H54 (cell line): ENCODE measurements at regions not wholly inside any gene's neighbourhood (a gene's known extent, or its start where the extent isn't known, plus 50 kb on each side); places are given as distances from the start of the nearest gene placed in this dataset.

Experiments used
- DNase-seq: peaks from one replicate; pipeline ENCODE4 v3.0.0; 2011; ENCODE audit warnings: low spot score, mixed read lengths; ENCODE audit not compliant: insufficient read length
- FAIRE-seq: peaks from 3 replicates; lab custom pipeline; 2011; peaks lifted over from hg19 to GRCh38; lab: Jason Lieb, UNC
- POLR2A ChIP-seq: IDR thresholded peaks from 2 replicates; pipeline ENCODE4 v1.6.1; 2011; ENCODE audit warnings: low read depth, mild to moderate bottlenecking, low read length

DNA sequence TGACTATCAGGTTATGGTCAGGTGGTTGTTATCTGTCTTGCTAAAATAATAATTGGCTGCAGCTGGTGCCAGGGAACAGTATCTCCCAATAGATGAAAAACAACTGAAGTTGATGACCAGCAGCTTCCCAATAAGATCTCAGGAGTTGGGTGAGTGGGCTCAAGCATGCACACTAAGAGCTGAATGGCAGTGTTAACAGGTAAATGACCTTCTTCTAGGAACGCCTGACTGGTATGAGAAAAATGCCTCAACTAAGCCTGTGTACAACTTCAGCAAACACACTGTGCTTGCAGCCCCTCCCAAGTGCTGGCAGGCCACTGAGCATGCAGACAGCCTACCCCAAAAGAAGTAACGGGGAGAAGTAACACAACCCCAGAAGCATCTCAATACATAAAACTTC is 636.9 kb downstream of the ACTR3B start:
- TF ChIP-seq POLR2A = no peak
- DNase-seq (no peak), FAIRE-seq (no peak)

DNA sequence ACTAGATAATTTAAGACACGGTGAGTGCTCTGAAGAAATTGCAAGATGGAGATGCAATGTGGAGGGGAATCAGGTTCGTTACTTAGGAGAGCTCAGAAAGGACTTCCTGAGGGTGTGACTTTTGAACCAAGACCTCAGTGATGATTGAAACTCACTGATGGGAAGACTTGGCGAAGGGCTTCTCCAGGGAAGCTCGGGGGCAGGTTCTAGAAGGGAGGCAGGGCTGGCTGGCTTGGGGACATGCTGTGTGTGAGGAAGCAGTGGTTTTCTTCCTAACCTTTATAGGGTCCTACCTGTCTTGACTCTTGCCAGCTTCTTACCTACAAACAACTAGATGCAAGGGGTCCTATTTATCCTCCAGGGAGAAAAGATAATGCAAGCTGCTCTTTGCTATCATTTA is 637.9 kb downstream of the ACTR3B start:
- TF ChIP-seq POLR2A = no peak
- FAIRE-seq = no peak

DNA sequence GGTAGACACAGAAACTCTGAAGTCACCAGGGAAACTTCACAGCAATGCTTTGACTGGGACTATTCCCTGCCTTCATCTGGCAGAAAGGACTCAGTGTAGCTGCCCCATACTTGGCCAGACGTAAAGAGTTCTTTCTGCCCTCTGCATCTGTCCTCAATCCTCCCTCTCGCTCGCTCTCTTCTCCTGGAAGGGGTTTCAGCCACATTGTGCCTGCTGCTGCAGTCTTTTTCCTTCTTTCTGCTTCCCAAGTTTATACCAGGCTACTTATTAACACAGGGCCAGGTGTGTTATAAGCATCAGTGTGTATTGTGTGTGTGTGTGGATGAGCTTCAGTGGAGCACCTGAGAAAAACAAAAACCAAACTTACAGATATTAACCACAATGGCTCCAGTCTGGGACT is 638.4 kb downstream of the ACTR3B start:
- FAIRE-seq = no peak
- TF ChIP-seq POLR2A = no peak

More for the DNA sequence above, 637.9 kb downstream of the ACTR3B start:
- DNase-seq = no peak

DNA sequence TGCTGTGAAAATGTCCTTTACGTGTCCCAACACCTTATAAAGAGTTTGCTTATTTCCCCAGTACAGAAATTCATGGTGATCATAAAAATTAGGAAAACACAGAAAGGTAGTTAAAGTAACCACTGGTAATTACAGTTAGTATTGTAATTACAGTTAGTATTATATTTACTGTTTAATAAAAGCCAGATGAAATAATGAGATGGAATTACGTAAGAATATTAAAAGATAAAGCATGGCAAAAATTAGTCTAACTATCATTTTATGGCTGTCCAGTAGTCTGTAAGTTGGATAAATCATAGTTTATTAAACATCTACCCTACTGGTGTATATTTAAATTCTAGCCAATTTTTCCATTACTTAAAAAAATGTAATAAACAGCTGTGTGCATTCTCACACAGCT is 638.8 kb downstream of the ACTR3B start:
- FAIRE-seq = no peak
- no peak for TF ChIP-seq POLR2A
- DNase-seq = no peak

More for the DNA sequence above, 638.4 kb downstream of the ACTR3B start:
- DNase-seq = no peak

DNA sequence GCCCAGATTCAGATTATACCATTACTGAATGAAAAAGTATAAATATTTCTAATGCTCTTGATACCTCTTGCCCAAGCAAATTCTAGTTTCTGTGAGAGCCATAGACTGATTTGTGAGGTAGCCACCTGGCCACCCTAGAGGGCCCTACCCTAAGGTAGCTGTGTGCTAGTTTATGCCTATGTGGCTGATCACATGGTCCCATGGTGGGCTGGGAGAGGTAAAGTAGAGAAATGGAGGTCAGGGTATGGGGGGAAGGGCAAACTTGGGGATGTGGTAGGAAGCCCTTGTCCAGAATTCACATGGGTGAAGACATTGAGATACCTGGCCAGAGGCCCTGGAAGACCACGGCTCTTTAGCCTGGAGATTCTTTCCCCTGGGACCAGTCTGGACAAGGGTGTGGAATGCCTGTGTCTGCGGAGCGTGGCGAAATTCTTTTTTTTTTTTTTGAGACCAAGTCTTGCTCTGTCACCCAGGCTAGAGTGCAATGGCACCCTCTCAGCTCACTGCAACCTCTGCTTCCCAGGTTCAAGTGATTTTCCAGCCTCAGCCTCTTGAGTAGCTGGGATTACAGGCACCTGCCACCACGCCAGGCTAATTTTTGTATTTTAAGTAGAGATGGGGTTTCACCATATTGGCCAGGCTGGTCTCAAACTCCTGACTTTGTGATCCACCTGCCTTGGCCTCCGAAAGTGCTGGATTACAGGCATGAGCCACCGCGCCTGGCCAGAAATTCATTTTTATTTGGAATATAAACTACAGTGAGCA is 639.4 kb downstream of the ACTR3B start:
- FAIRE-seq (no peak), DNase-seq (no peak)
- no peak for TF ChIP-seq POLR2A

DNA sequence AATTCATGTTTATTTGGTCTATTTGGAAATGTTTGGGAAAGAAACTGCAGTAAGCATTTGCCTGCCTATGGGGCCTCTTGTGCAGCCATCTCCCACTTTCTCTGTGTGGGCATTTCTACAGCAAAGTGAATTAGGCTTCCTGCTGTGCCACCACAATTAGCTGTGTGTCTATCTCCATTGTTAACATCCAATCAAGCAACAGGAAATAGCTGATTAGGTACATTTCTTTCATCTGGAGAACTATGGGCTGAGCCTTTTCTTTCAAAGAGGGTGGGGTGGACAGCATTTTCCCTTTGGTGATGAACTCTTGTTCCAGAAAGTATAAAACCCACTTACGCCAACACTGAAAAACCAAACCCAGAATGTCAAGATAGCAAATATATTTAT is 640.0 kb downstream of the ACTR3B start:
- TF ChIP-seq POLR2A = no peak
- no peak for DNase-seq
- FAIRE-seq = no peak

DNA sequence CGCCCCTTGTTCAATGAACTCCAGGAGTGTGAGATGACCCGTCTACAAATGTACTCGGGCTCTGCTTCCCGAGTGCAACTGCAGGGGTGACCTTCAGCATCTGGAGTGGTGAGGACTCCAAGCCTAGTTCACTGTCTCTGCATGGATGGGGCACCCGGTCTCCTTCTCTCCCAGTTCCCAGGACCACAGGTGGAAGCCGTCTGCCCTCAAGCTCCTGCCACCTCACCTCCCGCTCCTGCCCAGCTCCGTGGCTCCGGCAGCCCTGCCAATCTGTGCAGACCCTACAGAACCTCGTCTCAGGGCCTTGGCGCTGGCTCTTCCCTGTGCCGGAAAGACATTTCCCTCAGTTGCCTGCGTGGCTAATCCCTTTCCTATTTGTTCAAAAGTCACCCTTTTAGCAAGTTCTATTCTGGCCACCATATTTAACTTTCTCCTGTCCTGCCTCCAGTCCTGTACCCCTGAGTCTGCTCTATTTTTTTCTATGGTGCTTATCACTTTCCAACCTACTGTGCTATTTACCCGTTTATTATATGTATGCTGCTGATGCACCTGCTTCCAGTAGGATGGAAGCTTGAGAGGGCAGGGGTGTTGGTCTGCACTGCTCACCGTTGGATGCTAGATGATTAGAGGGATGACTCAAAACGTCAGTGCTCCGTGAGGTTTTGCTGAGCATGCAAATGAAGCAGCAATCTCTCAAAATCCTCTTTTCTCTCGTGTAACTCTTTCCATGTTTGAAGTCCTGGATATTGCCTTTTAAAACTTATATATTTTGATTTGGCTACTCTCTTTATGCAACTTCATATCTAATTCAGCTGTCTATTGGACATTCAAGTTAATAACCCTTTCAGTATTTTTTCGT is 641.4 kb downstream of the ACTR3B start:
- FAIRE-seq (no peak), DNase-seq (no peak)
- no peak for TF ChIP-seq POLR2A

DNA sequence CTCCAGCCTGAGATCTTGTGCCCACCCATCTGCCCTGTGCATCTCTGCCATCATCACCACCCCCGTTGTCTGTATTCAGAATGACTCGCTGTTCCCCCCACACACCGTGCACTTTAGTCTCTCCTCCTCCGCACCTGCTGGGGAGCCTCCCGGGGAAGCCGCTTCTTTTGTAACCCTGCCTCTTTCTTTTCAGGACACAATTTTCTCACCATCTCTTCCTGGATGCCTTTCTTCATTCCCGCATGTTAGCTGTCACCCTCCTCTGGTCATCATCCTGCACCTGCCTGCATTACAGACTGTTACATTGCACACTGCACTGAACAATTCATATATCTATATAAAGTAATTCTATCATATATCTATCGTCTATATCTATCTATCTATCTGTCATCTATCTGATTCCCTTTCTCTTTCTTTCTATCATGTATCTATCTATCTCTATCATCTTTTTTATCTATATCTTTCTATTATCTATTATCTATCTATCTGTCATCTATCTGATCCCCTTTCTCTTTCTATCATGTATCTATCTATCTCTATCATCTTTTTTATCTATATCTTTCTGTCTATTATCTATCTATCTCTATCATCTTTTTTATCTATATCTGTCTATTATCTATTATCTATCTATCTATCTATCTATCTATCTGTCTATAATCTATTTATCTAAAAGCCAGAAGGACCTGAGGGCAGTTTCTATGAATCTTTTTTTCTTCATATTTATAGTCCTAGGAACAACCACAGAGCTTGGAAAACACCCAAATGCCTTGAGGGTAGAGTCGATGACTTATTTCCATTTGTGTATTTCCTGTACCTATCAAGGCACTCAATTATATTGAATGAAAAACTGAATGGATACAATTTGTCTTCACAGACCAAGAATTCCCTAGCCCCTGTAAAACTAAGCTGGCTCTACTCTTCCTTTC is 642.5 kb downstream of the ACTR3B start:
- FAIRE-seq (no peak), DNase-seq (no peak)
- TF ChIP-seq POLR2A = no peak

DNA sequence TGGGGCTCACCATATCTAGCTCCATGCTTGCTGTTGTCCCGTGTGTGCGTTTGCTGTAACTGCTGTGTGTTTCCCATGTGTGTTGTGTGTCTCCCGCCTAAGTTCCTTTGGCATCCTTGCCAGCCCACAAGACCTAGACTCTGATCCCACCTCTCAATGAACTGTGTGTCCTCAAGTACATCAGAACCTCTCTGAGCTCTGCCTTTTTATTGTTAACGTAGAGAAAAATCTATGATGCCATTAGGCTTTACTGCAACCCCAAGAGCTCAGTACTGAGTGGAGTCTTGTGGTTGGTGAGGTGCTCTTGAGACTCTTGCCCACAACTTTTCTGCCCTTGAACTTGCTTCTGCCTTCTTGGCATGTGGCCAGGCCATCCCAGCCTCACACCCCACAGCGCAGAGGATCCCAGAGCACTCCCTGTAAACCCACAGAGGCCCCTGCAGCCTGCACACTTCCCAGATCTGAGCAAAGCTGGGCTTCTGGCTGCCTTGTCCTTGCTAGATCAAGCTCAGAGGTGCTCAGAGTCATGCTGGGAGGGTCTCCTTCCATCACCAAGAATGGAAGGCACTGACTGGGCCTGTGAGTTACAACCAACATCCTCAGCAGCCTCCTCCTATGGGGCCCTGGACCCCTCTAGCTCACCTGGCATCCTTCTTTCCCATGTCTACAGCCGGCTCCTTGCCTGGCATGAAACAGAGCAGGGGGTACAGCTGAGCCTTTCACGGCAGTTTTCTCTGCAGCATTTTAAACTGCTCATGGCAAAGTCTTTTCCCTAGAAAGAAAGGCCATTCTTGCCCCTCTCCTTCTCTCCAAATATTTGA is 643.4 kb downstream of the ACTR3B start:
- FAIRE-seq (no peak), DNase-seq (no peak)
- no peak for TF ChIP-seq POLR2A

DNA sequence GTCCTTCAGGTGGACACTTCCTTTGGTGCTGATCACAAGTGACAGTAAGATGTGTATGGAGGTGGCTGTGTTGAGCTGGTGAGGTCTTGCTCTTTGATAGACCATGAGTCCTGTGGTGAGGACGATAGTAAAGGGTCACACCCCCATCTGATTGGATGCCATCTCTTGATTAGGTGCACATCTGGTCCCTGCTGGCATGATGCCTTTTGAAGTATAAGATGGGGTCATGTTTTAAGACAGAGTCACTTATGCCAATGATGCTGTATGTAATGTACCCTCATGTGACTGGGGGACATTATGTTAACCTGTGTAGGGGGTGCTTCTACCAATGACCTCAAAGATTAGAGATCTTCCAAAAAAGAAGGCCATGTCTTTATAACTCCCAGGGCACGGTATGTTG is 644.6 kb downstream of the ACTR3B start:
- DNase-seq (no peak), FAIRE-seq (no peak)
- no peak for TF ChIP-seq POLR2A

DNA sequence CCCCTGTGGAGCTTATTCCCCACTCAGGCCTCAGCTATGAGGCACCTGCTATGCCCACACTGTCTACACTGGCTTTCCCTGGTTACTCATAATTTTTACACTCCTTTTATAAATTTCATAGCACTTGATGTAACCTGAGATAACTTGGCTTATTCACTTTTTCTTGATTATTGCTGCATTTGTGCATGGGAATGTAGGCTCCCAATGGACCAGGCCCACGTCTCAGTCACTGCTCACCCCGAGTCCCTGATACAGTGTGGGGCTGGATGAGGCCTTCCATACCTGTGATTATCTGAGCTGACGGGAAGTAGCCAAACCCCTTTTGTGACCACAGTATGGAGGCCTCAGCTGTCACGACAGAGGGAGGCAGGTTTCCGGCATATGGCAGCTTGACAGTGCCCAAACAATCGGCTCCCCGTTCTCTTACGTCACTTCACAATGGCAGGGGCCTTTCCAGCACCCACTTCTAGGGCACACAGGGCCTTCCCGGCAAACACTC is 645.3 kb downstream of the ACTR3B start:
- no peak for DNase-seq
- FAIRE-seq = no peak
- TF ChIP-seq POLR2A = no peak

DNA sequence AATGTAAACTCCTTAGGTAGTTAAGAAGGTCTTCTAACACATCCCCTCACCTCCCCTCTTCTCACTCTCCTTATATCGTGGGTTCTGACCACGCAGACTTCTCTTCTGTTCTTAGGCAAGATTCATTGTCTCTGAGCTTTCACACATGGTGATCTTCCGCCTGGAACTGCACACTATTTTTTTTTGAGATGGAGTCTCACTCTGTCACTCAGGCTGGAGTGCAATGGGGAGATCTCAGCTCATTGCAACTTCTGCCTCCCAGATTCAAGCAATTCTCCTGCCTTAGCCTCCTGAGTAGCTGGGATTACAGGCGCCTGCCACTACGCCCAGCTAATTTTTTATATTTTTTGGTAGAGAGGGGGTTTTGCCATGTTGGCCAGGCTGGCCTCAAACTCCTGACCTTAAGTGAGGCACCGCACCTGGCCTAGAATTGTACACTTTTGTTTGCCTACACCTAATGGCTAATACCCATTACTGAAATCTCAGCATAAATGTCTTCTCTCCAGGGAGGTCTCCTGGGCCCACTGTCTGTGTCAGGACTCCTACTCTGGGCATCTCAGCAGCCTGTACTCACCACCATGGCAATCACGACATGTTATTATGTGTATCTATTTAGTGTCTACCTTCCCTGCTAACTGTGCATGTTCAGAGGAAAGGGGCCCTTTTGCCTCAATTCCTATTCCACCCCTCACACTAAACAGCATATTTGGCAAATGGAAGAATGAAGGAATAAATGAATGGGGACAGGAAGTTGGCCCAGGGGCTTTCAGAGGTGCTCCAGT is 646.3 kb upstream of the DPP6 start:
- TF ChIP-seq POLR2A = no peak
- DNase-seq (no peak), FAIRE-seq (no peak)
